Right ventricle myocardium superior (tissue), 1 donor: ENCODE measurements at regions not wholly inside any gene's neighbourhood (a gene's known extent, or its start where the extent isn't known, plus 50 kb on each side); places are given as distances from the start of the nearest gene placed in this dataset.
A peak's percentile ranks its signal among the peaks of the same experiment; 100 is the strongest.
"Not testable (repeated sequence)": the region's sequence is repeated elsewhere in the genome, so short reads cannot be mapped to it uniquely, and the experiment has no call there.

Source experiments
- ATAC-seq: fragments of 200-7000 bp; cut with Tn5 transposase; one replicate; pipeline ENCODE4 v1.9.1; 2020; ENCODE audit warnings: mild to moderate bottlenecking; ENCODE audit not compliant: poor library complexity
- DNase-seq: peaks from one replicate; pipeline ENCODE4 v3.0.0-alpha.2; 2020
- intact Hi-C: fragments of 100-400 bp; cut with DNase I; formaldehyde crosslinking; loops from one replicate; pipeline ENCODE4 v1.11.2; 2022
- donor health status: DM: no; HTN: yes; CAD: no; lungs with severe emphysema.

DNA sequence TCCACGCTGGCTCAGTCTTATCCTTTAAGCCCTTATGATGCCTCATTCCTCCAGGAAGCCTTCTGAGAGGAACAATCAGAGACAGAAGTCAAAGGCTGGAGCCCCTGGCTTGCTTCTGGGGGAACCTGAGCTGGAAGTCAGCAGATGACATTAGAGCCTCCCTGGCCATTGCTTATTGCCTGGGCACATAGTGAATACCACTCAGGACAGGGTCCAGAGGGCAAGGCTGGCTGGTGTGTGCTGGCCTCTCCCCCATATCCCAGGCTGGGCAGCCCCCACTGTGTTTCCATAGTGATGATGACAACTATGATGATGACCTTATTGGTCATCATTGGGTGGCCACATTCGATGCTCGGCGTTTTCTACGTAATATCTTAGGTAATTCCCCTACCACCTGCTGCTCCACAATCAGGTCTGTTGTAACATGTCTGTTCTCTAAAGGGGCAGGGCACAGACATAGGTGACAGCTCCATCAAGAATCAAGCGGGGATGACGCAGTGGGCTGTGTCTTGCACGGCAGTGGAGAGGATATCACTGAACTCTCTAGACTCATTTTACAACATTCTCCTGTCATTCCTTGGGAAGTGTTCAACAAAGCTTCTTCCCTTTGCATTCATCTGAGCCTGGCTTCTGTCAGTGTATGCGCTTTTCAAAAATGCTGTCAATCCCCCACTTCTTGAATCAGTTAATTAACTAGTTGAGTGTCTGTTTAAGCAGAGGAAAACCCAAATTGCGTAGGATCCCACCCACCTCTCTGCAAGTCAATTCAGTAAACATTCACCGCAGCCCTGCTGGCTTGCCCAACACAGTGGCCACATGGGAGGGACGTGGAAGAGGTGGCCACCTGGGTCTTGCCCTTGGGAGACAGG lies 89.4 kb upstream of the TSHZ3 start:
- ATAC-seq (no peak), DNase-seq (no peak)
- intact Hi-C loops: no loop called here

DNA sequence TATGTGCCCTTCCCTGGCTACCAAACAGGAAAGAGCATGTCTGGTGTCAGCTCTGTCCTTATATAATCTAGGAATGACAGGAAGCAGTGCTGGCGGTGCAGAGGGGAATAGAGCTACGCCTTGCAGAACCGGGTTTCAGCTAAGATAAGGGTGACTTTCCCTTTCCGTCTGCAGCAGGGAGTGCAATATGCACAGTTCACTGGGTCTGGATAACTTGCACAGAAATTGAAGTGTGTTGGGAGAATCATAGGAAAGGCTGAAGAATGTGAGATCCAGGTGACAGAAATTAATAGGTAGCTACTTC lies 90.0 kb upstream of the TSHZ3 start:
- DNase-seq (no peak), ATAC-seq (no peak)
- intact Hi-C loops: no loop called here

DNA sequence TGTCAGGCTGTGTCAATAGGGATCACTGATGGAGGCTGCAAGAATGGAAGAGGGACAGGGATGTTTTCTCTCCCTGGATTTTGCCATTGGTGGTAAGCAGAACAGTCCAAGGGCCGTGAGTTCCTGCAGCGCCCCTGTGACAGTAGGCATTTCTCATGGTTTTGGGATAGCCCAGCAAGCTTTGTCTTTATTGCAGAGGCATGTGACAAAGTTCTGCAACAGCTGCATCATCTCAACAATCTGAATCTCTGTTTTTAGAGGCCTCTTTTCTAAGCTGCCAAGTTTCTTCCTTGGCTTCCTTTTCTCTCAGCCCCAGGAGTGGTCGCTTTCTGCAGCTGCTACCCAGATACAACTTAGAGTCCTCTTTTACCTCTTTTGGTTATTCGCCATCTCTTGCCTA lies 95.7 kb upstream of the TSHZ3 start:
- no peak for DNase-seq
- intact Hi-C loops: no loop called here
- peak; percentile 21 for ATAC-seq

DNA sequence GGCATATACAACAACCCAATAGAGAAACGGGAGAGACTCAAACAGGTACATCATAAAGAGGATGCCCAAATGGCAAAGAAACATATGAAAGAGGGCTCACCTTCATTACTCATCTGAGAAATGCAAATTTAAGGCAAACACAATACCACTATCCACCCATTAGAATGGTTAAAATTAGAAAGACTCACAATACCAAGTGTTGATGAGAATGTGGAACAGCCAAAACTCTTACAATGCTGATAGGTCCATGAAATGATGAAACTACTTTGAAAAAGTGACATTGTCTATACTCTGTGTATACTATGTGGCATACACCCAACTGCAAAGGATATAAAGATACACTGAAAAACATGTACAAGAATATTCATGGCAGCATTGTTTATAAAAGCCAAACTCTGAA lies 96.2 kb upstream of the TSHZ3 start:
- ATAC-seq: no peak
- DNase-seq: no peak
- intact Hi-C loops: no loop called here

DNA sequence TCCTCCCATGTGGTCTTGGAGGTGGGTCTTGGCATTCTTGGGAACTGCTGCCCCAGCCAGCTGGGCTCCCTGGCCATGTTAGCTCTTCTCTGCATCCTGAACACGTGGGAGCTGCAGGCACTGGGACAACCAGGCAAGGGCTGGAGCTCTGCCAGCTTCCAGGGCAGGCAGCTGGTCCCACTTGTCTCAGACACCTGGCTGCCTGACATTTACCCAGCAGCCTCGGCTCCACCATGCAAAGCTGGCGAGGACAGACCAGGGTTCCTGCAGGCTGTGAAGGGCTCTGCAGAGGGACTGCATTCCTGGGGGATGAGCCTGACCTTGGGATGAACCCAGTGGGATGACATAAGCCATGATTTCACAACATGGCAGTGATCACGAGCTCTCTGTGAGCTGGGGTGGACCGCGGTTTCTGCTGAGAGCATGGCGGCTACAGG lies 99.0 kb upstream of the TSHZ3 start:
- DNase-seq: peak; percentile 86
- ATAC-seq: peak; percentile 95
- intact Hi-C loops: no loop called here

DNA sequence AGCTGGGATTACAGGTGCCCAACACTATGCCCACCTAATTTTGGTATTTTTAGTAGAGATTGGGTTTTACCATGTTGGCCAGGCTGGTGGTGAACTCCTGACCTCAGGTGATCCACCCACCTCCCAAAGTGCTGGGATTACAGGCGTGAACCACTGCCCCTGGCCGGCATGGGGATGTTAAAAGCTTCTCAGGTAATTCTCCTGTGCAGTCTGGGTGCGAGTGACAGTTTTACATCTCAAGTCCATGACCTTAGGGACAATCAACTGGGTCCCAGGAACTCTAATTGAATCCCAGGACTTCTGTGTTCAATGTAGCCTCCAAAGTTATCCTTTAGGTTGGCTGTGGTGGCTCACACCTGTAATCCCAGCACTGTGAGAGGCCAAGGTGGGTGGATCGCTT lies 100.1 kb upstream of the TSHZ3 start:
- no peak for DNase-seq
- intact Hi-C loops: no loop called here
- no peak for ATAC-seq

DNA sequence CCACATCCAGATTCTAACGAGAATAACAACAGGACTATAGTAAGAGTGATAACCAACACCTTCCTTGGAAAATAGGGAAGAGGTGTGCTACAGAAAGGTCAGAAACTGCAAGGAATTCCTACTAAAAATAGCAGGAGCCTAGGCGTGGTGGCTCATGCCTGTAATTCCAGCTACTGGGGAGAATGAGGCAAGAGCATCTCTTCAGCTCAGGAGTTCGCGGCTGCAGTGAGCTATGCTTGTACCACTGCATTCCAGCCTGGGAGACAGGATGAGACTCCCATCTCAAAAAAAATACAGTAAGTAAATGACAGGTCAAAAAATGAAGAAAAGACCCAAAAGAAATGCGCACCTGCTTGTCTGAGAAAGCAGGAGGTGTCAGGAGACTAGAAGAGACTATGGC lies 101.5 kb upstream of the TSHZ3 start:
- no peak for ATAC-seq
- no peak for DNase-seq
- intact Hi-C loops: no loop called here

DNA sequence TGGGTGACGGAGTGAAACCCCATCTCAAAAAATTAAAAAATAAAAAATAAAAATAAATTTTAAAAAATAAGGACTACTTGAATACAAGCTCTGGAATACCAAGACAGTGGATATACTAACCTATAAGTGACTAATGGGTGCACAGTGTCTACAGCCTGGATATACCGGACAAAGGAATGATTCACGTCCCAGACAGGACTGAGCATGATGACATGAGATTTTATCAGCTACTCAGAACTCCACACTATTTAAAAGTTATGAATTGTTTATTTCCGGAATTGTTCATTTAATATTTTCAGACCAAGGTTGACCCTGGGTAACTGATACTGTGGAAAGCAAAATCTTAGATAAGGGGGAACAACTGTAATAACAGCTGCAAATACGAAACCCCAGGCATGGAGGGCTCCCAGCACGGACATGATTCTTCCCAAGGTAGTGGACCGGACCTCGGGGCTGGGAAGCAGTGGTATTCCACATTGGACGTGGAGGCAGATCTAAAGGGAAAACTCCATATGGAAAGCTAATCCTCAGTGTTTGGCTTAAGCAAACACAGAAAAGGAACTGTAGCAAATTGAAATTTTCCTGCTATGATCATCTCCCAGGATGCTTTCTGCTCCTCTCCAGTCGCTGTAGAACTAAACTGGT lies 102.6 kb upstream of the TSHZ3 start:
- ATAC-seq (no peak), DNase-seq (no peak)
- intact Hi-C loops: no loop called here

DNA sequence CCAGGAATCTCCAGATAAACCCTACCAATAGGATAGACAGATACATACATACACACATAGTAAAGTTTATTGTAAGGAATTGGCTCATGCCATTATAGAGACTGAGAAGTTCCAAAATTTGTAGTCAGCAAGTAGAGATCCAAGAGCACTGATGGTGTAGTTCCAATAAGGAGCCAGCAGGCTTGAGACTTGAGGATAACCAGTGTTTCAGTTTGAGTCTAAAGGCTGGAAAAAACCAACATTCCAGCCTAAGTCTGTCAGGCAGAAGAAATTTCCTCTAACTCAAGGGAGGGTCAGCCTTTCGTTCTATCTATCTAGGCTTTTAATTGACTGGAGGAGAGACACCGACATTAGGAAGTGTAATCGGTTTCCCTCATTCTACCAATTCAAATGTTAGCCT lies 110.2 kb upstream of the TSHZ3 start:
- ATAC-seq (no peak), DNase-seq (no peak)

DNA sequence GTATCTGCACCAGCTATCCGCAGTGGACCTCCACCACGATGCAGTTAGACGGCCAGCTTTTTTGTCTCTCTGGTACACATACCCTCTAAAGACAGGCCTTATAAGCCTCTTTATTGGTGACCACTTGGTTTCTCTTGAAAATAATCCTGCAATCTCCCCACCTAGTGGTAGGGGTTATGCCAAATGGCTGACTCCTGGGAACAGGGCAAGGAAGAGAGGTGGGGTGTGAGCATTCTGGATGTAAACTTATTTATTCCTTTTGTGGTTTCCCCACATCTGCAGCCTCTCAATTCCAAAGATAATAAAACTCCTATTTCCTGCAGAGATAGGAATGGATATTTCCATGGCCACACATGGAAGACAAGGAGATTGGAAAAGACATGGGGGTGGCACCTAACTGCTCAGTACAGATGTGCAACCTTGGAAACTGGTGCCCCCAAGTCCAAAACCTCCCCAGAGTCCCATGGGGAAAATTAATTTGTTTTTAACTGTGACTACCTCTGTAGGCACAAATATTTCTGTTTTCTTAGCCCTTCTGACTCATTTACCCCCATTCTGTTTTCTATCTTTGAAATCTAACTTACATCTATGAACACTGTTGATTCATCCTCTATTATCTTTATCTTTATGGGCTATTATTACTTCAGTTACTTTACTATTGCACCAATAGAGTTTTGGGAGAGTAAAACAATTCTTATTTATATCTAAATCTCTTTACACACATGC lies 112.7 kb upstream of the TSHZ3 start:
- intact Hi-C loops: no loop called here
- DNase-seq: no peak
- ATAC-seq: no peak

More for the DNA sequence above, 110.2 kb upstream of the TSHZ3 start:
- intact Hi-C loops: no loop called here

DNA sequence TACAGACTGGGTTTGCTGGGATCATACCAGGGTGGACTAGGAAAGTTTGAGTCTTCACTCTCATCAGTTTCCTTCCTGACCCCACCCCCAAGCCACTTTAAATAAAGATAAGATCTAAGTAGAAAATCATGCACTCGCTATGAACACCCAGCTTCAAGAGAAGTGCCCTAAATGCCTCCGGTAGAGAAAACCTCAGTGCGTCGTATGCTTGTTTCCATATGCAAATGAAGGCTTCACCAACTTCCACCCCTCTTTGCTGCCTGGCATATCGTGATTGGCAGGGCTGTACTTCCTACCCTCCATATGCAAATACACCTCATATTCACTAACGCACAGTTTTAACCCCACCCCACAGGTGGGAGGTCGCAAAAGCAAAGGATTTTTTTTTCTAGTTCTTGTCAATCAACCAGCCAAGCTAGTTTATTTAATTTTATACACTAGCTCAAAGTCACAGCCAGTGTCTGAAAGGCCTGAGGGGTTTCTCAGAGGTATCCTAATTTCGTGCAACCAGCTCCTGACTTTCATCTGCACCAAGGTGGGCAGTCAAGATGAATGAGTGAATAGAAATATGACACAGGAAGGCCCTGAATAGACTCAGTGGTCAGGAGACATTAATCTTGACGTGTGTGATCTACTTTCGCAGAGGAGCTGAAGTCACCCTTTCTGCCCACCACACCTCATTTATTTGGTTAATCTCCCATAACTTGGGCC lies 121.1 kb upstream of the TSHZ3 start:
- DNase-seq (no peak), ATAC-seq (no peak)
- intact Hi-C loops: no loop called here

DNA sequence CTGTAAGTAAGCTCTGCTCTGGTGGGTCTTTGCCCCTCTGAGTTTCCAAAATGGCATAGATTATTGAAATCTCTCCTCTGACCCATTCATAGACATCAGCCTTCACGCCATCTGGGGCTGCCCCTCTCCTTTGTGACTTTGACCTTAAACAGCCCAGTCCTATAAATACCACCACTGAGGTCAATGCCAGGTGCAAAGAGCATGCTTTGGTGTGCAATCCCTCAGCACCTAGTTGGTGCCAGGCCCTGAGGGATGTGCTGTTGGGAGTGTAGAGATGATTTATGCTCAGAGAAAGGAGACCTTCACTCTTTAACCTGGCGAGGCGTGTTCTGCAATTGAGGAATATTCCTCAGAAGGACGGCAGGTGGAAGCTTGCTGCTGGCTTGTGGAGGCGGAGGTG lies 121.7 kb upstream of the TSHZ3 start:
- no peak for ATAC-seq

DNA sequence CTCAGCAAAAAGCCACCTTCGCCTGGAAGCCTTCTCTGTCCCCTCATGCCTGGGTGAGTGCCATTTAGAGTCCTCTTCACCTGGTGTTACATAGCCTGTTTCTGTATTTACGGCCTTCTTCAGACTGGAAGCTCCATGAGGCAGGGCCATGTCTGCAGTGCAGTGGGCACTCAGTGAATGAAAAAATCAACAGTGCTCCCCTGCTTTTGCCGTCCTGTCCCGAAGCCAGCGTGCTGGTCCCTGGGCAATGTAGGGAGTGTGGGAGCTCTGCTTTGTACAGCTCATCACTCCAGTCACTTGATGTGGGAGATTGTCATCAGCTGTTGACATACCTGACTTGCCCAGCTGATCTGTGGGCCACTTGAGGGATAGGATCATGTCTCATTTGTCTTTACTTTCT lies 129.0 kb upstream of the TSHZ3 start:
- intact Hi-C loops: no loop called here
- no peak for DNase-seq
- no peak for ATAC-seq

More for the DNA sequence above, 121.7 kb upstream of the TSHZ3 start:
- no peak for DNase-seq
- intact Hi-C loops: no loop called here

DNA sequence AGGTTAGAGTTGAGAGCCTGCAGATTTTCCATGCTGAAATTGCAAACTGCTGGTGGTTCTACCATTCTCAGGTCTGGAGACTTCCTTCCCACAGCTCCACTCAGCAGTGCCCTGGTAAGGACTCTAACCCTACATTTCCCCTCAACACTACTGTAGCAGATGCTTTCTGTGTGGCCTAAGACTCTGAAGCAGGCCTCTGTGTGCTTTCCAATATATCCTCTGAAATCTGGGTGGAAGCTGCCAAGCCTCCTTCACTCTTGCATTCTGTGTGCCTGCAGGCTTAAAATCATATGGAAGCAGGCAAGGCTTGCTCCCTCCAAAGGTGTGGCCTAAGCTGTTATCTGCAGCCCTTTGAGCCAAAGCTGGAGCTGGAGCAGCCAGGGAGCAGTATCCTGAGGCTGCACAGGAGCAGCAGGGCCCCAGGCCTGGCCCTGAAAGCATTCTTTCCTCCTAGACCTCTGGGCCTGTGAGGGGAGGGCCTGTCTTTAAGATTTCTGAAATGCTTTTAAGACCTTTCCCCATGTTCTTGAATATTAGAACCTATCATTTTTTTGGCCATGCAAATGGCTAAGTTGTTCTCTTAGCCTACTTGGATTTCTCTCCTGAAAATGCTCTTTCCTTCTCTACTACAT lies 134.1 kb upstream of the TSHZ3 start:
- ATAC-seq: no peak
- intact Hi-C loops: no loop called here
- no peak for DNase-seq

DNA sequence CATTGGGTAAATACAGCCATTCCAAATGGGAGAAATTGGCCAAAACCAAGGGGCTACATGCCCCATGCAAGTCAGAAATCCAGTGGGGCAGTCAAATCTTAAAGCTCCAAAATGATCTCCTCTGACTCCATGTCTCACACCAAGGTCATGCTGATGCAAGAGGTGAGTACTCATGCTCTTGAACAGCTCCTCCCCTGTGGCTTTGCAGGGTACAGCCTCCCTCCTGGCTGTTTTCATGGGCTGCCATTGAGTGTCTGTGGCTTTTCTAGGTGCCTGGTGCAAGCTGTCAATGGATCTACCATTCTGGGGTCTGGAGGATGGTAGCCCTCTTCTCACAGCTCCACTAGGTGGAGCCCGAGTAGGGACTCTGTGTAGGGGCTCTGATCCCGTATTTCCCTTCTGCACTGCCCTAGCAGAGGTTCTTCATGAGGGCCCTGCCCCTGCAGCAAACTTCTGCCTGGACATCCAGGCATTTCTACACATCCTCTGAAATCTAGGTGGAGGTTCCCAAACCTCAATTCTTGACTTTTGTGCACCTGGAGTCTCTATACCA lies 135.7 kb upstream of the TSHZ3 start:
- intact Hi-C loops, ATAC-seq, DNase-seq: not testable (repeated sequence)

DNA sequence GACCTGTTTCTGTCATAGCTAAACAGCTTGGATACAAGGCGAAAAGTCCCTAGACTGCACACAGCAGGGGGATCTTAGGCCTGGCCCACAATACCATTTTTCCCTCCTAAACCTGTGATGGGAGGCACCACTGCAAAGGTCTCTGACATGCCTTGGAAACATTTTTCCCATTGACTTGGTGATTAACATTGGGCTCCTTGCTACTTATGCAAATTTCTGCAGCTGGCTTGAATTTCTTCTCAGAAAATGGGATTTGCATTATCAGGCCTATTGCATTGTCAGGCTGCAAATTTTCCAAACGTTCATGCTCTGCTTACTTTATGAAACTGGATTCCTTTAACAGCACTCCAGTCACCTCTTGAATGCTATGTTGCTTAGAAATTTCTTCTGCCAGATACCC lies 136.2 kb upstream of the TSHZ3 start:
- no peak for ATAC-seq
- intact Hi-C loops: no loop called here

DNA sequence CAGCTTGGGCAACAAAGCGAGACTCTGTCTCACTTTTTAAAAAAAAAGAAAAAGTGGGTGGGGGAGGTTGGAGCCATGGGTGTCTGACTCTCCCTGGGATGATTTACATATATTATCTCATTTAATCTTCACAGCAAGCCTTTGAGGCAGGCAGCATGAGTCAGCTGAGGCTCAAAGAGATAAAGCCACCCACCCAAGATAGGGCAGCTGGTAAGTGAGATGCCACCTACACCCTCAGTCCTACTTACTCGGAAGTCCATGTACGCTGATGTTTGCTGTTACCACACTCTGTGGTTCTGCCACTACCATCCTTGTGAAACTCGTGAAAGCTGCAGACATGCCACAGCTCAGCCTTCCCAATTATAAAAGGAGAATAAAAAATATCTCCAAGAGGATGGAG lies 142.0 kb upstream of the TSHZ3 start:
- ATAC-seq (no peak), DNase-seq (no peak)
- intact Hi-C loops: no loop called here

More for the DNA sequence above, 136.2 kb upstream of the TSHZ3 start:
- DNase-seq: no peak

DNA sequence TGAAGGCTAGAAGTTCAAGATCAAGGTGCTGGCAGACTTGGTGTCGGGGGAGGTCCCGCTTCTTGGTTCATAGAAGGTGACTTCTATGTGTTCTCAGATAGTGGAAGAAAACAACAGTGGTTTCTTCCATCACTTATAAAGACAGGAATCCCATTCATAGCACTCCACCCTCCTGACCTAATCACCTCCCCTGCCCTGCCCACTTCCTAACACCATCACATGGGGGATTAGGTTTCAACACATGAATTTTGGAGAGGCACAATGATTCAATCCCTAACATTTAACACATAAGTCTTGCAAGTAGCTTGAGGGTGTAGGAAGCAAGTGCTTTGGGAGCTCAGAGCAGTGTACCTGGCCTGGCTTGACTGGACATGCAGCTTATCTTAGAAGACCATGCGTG lies 142.8 kb upstream of the TSHZ3 start:
- DNase-seq (no peak), ATAC-seq (no peak)
- intact Hi-C loops: no loop called here

DNA sequence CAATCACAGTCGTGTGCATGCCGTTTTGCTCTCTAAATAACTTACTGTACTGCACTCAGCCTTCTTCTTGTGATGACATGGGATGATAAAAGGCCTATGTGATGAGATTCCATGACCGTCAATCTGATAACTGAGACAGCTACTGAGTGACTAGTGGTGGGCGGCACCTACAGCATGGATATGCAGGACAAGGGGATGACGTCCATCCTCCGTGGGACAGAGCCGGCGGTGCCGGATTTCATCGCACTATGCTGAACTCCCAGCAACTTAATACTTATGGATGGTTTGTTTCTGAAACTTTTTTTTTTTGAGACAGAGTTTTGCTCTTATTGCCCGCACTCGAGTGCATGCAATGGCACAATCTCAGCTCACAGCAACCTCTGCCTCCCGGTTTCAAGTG lies 146.8 kb upstream of the TSHZ3 start:
- DNase-seq (no peak), ATAC-seq (no peak)
- intact Hi-C loops: no loop called here
